Hepatic stellate cell (primary cell): ENCODE measurements at regions not wholly inside any gene's neighbourhood (a gene's known extent, or its start where the extent isn't known, plus 50 kb on each side); places are given as distances from the start of the nearest gene placed in this dataset.
"Not testable (repeated sequence)": the region's sequence is repeated elsewhere in the genome, so short reads cannot be mapped to it uniquely, and the experiment has no call there.

Experiments used
- DNase-seq: peaks from one replicate; pipeline ENCODE4 v3.0.0; 2011; ENCODE audit warnings: low spot score

DNA sequence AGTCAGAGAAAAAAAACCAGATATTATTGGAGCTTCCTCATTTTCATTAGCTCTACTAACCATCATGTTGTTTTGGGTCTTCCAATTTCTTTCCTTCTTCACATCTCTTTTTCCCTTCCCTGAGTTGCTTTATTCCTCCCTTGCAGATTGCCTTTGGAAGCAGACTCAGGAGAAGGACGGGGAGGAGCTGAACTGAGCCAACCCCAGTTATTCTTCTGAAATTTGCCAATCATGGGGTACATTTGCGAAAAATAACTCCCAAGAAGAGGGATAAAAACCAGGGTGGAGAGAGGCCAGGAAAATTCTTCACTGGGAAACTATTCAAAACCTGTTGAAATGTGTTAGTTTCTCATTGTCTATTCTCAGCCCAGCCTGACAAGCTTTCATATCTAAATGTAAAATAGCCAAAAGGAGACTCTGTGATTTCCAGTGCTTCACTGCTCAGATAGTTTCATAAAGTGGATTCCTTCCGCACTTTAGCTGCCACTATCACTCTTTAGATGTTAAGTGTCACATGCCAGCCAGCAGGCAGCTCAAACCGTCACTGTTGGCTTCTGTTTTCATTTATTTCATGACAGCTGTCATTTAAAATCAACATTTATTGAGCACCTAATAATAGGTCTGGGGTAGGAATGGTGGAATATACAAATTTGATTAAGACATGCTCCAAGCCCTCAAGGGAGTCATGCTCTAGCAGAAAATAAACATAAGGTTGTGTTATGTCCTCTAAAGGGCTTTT is 204.5 kb downstream of the SREK1 start:
- no peak for DNase-seq

DNA sequence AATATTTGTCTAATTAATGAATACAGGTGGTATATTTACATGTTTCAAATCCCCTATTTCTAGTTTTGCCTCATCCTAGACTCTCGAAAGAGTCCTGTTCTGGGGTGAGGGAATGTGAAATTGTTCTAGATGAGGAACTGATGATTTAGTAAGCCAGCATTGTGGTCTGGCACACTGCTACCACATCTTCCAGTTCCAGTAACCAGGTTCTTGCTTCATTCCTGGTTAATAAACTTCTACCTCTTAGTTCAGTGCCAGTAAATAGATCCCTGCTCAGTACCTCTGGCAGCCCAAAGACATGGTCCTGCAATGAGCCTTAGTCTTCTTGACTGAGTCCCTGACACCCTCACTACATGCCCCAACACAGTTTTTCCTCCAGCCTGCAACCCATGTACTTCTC is 207.7 kb downstream of the SREK1 start:
- DNase-seq, result no peak

DNA sequence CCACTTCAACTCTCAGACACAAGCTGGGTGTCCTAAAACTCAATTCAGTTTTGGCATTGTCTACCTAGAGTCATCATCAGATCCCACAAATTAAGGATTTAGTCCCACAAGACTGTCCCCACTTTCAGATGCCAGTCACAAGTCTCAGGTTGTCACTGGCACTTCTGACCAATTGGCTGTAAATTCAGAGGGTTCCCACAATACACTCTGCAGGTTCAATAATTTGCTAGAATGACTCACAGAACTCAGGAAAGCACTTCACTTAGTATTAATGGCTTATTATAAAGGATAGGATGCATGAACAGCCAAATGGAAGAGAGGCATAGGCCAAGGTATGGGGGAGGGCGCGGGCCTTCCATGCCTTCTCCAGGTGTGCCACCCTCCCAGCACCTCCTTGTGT is 209.1 kb downstream of the SREK1 start:
- no peak for DNase-seq

DNA sequence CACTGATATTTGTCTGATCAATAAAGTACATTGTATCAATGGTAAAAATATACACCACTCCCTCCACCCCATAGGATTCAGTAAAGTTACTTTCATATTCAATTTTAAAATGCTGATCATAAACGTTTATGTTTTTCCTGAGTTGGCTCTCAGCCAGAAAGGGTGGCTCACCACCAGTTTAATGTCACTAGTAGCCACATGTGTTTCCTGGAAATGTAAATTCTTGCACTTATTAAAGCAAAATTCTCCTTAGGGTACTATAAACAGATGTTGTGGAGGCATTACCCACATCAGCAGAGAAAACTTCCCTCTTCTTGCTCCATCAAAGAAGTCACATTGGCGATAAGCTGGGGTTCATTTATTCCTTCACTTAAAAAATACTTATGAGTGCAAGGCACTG is 210.3 kb downstream of the SREK1 start:
- no peak for DNase-seq

DNA sequence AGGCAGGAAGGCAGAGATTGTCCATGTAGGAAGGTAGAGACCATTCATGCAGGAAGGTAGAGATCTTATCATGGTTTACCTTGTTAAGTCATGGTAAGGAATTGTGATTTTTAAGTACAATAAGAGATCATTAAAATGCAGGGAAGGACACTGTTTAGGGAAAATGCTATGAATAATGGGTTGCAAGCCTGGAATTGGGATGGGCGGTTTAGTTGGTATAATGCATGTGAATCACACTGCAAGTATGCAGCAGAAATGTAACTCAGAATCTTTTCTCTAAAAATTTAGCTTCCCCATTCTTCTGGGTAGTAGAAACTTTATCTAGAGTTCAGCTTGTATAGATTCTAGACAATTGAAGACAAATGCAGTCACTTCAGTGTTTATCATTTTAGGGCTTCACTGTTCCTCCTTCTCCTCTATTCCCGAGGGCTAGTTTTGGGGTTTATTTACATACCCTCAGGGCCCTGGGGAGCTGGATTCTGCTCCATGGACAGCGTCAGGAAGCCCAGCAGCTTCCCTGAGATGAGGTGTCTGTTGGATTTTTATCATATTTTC is 212.0 kb downstream of the SREK1 start:
- DNase-seq, result peak; percentile 15

DNA sequence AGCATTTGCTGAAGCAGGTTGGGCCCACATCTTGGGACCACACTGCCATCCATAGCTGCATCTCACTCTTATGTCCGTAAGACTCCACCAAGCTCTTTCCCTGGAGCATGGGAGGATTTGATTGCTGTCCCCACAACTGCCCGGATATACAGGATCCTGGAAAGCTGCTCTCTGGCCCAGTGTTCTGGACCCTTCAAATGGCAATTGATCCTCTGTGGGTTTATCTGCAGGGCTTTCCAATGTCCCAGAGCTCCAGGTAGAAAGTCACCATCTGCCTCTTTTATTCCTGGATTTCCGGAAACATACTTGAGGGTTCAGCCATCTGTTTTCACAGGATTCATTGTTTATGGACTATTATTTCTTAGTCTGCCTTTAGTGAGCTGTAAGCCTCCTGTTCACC is 214.6 kb downstream of the SREK1 start:
- no peak for DNase-seq

DNA sequence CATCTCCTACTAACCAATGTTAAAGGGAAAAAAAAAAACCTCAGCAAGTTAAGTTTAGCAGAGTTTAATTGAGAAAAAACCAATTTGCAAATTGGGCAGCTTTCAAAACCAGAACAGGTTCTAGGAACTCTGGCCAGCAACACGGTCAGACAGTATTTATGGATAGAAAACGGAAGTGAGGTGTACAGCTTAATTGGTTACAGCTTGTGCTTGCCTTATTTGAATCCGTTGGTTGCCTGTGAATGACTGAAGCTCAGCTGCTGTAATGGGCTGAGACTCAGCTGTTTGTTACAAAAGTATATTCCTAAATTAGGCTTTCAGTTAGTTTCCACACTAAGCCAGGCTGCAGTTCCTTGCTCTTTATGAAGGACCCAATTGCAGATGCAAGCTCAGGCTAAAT is 217.0 kb downstream of the SREK1 start:
- no peak for DNase-seq

DNA sequence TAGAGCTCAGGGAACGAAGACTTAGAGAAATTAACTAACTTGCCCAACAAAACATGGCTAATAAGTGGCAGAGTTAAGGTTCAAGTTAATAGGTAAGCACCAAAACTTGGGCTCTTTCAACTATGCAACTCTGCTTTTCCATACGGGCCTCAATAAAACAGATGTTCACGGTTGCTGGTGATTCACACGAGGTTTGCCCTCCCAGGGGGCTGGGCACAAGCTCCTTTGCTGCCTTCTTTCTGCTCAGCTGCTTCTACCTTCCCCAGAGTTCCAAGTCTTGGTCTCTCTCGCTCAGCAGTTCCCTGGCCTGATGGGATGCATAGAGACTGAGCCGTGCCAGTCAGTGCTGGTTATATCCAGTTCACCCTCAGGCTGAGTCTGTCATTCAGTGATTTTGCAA is 217.9 kb downstream of the SREK1 start:
- DNase-seq, result no peak

DNA sequence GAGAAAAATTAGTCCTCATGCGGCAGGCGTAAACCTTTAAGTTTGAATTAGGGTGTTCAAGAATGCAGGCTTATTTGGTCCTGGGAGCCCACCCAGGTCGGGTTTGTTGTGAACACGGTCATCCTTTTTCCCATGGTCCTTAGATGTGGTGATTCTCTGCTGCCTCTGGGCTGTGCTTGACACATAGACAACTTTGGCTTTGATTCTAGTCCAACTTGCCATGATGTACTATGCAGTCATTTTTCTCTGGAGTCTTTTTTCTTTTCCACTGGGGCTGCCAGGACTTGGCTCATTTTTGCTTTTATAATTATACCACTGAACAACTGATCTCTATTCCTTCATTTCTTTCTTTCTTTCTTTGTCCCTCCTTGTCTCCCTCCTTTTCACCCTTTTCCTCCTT is 218.6 kb downstream of the SREK1 start:
- no peak for DNase-seq

DNA sequence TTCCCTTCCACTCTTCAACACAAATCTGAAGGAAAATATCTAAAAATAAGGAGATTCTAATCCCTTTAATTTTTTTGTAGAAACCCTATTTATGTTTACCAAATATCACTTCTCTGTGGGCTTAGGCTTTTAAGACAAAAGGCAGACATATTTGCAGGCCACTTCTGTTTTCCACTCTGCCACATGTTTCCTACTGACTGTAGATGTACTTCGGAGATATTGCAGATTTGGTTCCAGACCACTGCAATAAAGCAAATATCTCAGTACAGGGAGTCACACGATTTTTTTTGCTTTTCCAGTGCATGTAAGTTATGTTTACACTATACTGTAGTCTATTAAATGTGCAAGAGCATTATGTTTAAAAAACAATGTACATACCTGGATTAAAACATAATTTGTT is 219.0 kb downstream of the SREK1 start:
- DNase-seq, result no peak

DNA sequence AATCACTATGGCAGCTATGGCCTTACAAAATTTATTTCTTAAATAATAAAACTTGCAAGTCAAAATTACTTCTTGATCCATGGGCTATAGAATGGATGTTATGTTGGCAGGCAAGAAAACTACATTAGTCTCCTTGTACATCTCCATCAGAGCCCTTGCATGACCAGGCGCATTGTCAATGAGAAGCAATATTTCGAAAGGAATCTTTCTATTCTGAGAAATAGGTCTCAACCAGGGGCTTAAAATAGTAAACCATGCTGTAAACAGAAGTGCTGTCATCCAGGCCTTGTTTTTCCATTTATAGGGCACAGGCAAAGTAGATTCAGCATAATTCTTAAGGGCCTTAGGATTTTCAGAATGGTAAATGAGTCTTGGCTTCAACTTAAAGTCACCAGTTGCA is 220.1 kb downstream of the SREK1 start:
- DNase-seq, result no peak

DNA sequence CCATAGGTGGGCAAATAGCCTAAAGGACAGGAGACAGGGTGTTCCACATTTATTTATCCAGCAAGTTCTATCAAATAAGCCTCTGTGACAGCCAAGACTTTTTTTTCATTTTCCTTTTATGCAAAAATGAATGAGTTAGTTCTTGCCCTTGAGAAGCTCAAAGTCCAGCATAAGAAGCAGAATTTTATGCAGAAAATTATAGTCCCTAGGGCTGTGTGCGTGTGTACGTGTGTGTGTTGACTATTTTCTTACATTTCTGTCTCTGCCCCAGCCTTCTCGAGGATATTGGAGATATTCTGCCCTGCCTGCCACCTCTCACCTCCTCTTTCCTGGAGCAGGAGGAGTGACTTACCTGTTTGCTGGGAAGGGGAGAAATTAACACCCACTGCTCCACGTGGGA is 221.9 kb downstream of the SREK1 start:
- no peak for DNase-seq

DNA sequence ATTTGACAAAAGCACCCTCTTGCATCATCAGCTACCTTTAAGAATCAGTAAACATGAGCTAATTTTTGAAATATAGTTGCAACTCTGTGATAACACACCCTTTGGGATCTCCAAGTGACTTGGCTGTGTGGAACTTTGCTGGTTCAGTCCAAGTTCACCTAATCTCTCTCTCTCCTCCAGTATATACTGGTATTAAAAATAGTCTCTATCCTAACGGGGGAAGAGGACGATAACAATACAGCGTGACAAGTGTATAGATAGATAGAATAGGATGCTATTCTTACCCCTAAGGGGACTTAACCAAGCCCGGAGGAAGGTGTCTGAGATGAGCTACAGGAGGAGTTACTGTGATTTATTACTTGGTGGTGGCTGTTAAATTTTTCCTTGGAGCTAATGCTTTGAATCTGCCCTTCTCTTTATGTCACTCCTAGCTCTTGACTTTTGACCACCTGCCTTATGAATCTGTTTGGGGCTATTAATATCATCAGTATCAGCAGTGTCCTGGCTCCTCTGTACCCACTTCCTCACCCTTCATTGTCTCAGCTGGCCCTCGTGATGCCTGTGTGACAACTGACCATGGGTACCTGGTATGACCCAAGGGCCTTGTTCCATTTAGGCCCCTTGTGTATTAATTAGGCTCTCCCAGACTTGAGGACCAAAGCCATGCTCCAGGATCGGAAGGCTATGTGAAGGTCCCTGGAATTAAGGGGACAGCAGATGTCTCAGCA is 223.9 kb downstream of the SREK1 start:
- no peak for DNase-seq

DNA sequence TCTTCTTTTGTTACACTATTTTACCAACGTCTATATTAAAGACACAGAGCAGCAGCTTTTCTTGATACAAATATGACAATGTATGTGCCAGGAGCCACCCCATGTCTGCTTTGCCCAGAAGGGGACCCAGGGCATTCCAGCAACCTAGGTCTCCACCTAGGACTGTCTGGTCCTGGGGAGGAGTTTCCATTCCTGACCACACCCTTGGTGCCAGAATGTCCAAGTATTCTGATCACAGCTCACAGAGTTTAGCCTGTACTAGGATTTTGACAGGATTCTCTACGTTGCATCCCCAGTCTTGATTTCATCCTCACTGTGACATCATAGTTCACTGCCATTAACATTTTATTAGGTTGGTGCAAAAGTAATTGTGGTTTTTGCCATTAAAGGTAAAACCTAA is 224.7 kb downstream of the SREK1 start:
- DNase-seq, result no peak

DNA sequence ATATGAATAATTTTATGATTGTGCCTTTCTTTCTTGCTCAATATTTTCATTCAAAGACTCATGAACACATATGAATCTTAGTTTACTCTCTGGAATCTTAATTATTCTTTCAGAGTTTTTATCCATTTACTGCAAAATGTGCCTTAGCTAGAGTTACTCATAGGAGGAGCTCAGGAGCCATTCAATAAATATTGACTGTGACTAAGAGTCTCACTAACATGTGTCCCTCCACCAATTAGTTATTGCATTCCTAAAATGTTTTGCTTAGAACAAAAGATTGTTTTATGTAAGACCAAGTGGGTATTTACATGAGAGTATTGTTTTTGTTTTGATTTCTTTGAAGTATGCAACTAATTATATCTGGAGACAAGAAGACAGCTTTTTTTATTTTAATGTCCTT is 218.4 kb upstream of the MAST4 start:
- no peak for DNase-seq

DNA sequence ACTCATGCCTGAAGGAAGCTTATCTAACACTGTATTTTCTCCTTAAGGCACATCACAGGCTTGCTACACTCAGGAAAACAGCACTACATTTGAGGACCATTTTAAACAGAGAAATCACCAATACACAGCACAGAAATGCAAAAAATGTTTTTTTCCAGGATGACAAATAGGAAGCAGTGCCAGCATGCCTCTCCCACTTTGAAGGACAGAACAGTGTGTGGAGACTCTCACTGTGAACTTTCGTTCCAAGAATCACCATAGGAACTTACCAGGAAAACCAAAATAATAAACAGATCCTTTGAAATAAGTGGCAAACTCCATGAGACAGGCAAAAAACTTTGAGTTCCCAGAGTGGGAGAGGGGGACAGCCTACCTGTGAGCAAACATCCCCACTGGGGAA is 217.8 kb upstream of the MAST4 start:
- DNase-seq, result no peak

DNA sequence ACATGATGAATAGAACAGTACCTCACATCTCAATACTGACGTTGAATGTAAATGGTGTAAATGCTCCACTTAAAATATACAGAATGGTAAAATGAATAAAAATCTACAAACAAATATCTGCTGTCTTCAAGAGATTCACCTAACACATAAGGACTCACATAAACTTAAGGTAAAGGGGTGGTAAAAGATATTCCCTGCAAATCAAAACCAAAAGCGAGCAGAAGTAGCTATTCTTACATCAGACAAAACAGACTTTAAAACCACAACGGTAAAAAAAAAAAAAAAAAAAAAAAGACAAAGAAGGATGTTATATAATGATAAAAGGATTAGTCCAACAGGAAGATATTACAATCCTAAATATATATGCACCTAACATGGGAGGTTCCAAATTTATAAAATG is 214.0 kb upstream of the MAST4 start:
- DNase-seq, result no peak

DNA sequence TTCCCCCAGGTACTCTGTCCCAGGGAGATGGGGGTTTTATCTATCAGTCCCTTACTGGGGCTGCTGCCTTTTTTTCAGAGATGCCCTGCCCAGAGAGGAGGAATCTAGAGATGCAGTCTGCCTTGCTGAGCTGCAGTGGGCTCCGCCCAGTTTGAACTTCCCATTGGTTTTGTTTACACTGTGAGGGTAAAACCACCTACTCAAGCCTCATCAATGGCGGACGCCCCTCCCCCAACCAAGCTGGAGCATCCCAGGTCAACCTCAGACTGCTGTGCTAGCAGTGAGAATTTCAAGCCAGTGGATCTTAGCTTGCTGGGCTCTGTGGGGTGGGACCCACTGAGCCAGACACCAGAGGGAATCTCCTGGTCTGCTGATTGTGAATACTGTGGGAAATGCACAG is 191.0 kb upstream of the MAST4 start:
- DNase-seq, result not testable (repeated sequence)

DNA sequence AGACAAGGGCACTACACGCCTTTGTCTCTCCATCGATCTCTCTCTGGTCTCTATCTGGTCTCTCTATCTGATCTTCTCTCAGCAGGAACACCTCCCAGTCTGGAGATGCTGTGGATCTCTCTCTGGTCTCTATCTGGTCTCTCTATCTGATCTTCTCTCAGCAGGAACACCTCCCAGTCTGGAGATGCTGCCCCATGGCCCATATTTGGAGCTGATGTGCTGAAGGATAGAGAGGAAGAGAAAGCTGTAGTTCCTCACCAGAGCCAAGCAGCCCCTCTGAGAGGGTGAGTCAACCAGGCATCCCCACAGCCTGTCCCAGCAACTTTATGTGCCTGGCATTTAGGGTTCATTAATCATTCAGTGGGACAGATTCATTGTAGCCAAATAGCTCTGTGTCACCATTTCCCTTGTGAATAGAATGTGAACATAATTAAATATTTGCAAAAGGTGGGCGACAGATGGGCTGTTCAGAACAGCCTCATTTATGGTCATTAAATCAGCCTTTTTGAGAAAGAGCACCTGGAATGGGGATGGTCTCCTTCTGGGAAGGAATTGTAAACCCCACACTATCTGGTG is 189.3 kb upstream of the MAST4 start:
- no peak for DNase-seq

DNA sequence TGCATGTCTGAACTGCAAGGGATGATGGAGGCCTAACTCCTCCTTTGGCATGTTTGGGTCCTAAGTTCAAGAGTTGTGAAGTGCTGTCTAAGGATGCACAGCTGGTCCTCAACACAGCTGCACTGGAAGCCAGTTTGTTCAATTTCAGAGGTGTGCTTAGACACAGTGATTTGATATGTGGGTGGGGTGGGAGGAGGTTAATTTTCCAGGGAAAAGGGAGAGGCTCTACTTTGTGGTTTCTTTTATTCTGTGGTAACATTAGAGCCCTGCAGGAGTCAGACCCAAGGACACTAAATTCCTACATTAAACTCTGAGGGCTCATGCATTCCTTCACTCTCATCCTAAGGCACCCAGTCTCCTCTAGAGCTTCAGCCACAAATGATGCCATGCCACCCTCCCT is 188.4 kb upstream of the MAST4 start:
- DNase-seq, result no peak

DNA sequence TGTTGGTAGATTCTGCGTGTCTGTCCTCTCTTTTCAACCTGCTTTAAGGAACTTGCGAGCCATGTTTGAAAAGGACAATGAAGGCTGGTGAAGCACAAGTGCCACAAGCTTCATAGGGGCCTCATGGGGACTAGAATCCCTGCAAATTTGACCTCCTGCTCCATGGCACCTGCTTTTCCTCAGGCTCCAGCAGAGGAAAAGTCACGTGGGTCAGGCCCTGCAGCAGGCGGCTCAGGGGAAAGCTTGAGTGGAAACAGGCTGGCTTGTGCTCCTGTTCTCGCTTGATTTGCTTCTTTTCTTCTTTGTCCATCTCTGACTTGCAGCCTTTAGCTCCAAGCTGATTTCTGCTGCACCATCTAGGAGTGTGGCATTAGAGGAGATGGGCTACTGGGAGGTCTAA is 187.6 kb upstream of the MAST4 start:
- no peak for DNase-seq

DNA sequence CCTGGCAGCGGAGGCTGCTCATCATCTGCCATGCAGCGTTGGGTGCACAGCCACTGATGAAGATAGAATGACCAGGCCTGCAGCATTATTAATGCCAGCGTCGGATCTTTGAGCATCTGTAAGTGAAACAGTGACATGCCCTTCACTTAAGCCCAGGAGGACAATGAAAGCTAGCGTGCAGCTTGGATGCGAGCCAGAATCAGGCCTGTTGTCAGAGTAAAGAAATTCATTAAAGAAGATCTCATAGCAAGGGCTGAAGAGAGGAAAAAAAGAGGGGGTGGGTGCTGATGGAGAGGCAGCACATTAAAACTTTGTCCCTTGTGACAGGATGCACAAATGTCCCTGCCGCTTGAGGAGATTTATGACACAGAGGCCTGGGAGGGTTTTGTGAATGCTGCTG is 186.1 kb upstream of the MAST4 start:
- no peak for DNase-seq

DNA sequence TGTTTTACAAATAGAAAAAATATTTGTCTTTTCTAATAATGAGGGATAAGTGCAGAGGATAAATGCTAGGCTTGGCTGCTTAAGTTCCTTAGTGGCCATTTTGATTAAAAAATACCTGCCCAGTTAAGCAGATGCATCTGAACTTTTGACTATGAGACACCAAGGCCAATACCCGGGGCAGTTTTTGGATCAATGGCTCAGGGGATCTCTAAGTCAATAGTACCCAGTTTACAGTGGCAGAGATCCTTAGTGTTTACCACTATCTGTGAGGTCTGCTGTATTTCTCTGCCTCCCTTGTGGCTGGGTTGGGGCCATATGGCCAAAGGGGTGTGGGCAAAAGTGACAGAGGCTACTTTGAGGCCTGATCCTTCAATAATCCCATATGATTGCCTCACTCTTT is 184.5 kb upstream of the MAST4 start:
- no peak for DNase-seq
